ENCODE measurements at regions not wholly inside any gene's neighbourhood (a gene's known extent, or its start where the extent isn't known, plus 50 kb on each side); places are given as distances from the start of the nearest gene placed in this dataset.

DNA sequence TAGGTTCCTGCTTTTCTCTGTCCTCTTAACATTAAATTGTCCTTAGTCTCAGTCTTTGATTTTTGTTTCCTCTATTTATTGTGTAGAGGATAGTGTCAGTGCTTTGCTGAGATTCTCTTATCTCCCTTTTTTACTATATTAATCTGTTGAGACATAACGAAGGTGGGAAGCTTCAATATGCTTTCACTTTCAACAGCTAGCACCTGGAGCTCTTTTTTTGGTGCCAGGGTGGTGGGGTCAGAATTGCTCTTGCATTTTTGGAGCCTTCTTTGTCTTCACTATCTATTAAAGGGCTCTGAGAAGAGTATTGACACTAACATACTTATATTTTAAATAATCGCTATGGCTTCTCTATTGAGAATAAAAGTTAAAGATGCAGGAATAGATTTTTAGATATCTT, 97.1 kb upstream of the EPHA7 start:
- no peak overlapping the region; the same call in 1 of the 2 replicates for H3K4me3 ChIP-seq (ENCODE audit: low read length)
- H3K79me2 ChIP-seq (ENCODE audit: low read length): no peaks in the 10 kb centered on the region
- H3K9me3 ChIP-seq (replicated peaks; ENCODE audit: insufficient read depth, low read length): no peaks in the 10 kb centered on the region
- no peaks in the 10 kb centered on the region for H3F3A ChIP-seq (ENCODE audit: insufficient read depth, low read length)
- no peak overlapping the region for H3K27ac ChIP-seq (ENCODE audit: low read length)
- TF ChIP-seq EZH2 (optimal IDR thresholded peaks at IDR 0.05; ENCODE audit: low read depth, low read length) (no peak), EZH2phosphoT487 (IDR thresholded peaks at IDR 0.05; ENCODE audit: low read length) (no peak)
- TF ChIP-seq, protein P1, sequence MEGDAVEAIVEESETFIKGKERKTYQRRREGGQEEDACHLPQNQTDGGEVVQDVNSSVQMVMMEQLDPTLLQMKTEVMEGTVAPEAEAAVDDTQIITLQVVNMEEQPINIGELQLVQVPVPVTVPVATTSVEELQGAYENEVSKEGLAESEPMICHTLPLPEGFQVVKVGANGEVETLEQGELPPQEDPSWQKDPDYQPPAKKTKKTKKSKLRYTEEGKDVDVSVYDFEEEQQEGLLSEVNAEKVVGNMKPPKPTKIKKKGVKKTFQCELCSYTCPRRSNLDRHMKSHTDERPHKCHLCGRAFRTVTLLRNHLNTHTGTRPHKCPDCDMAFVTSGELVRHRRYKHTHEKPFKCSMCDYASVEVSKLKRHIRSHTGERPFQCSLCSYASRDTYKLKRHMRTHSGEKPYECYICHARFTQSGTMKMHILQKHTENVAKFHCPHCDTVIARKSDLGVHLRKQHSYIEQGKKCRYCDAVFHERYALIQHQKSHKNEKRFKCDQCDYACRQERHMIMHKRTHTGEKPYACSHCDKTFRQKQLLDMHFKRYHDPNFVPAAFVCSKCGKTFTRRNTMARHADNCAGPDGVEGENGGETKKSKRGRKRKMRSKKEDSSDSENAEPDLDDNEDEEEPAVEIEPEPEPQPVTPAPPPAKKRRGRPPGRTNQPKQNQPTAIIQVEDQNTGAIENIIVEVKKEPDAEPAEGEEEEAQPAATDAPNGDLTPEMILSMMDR (IDR thresholded peaks at IDR 0.05; ENCODE audit: low read length): no peak
- H3K9me2 ChIP-seq (replicated peaks; ENCODE audit: insufficient read depth, low read length): no peaks in the 10 kb centered on the region
- peak; percentile 52 for DNase-seq
- H3K4me1 ChIP-seq (ENCODE audit: low read length): peaks cover 10% of the 10 kb centered on the region; the same call in 1 of the 2 replicates
- peak overlapping the region; percentile 44; the same call in 1 of the 2 replicates for H3K4me2 ChIP-seq (ENCODE audit: low read depth, low read length)
- no peaks in the 10 kb centered on the region for H3K36me3 ChIP-seq (replicated peaks; ENCODE audit: insufficient read depth, low read length)
- no peak overlapping the region for H3K9ac ChIP-seq (ENCODE audit: low read length)
- H2AFZ ChIP-seq (ENCODE audit: low read length): no peak overlapping the region
- H3K27me3 ChIP-seq (replicated peaks; ENCODE audit: insufficient read depth, low read length): no peaks in the 10 kb centered on the region
- no peaks in the 10 kb centered on the region for H4K20me1 ChIP-seq (ENCODE audit: insufficient read depth, low read length)

- H3K27me3 ChIP-seq (replicated peaks; ENCODE audit: insufficient read depth, low read length): no peaks in the 10 kb centered on the region
- no peaks in the 10 kb centered on the region for H3F3A ChIP-seq (ENCODE audit: insufficient read depth, low read length)
- TF ChIP-seq, protein P1 (IDR thresholded peaks at IDR 0.05; ENCODE audit: low read length): no peak
- no peak for TF ChIP-seq EZH2phosphoT487 (IDR thresholded peaks at IDR 0.05; ENCODE audit: low read length)
- no peak for TF ChIP-seq EZH2 (optimal IDR thresholded peaks at IDR 0.05; ENCODE audit: low read depth, low read length)
- no peak overlapping the region for H3K9ac ChIP-seq (ENCODE audit: low read length)
- no peak overlapping the region for H3K4me3 ChIP-seq (ENCODE audit: low read length)
- no peak overlapping the region for H3K27ac ChIP-seq (ENCODE audit: low read length)
- H4K20me1 ChIP-seq (ENCODE audit: insufficient read depth, low read length): no peaks in the 10 kb centered on the region
- H3K36me3 ChIP-seq (replicated peaks; ENCODE audit: insufficient read depth, low read length): no peaks in the 10 kb centered on the region
- H3K9me3 ChIP-seq (replicated peaks; ENCODE audit: insufficient read depth, low read length): no peaks in the 10 kb centered on the region
- peaks cover 10% of the 10 kb centered on the region; the same call in 1 of the 2 replicates for H3K4me1 ChIP-seq (ENCODE audit: low read length)
- no peak overlapping the region for H2AFZ ChIP-seq (ENCODE audit: low read length)
- peak overlapping the region; percentile 44; the same call in 1 of the 2 replicates for H3K4me2 ChIP-seq (ENCODE audit: low read depth, low read length)
- no peaks in the 10 kb centered on the region for H3K9me2 ChIP-seq (replicated peaks; ENCODE audit: insufficient read depth, low read length)
- DNase-seq: no peak
- no peaks in the 10 kb centered on the region for H3K79me2 ChIP-seq (ENCODE audit: low read length)
Measured at GRCh38 chr6:93515736-93516135, 96.4 kb upstream of the EPHA7 start.

- Histone ChIP-seq H2AFZ (ENCODE audit: low read length) (no peak overlapping the region), H3K4me1 (ENCODE audit: low read length) (peaks cover 32% of the 10 kb centered on the region), H3F3A (ENCODE audit: insufficient read depth, low read length) (peaks cover 9% of the 10 kb centered on the region; the same call in 1 of the 2 replicates), H3K4me2 (ENCODE audit: low read depth, low read length) (no peak overlapping the region), H3K79me2 (ENCODE audit: low read length) (no peaks in the 10 kb centered on the region), H4K20me1 (ENCODE audit: insufficient read depth, low read length) (no peaks in the 10 kb centered on the region), H3K36me3 (replicated peaks; ENCODE audit: insufficient read depth, low read length) (no peaks in the 10 kb centered on the region), H3K27me3 (replicated peaks; ENCODE audit: insufficient read depth, low read length) (no peaks in the 10 kb centered on the region), H3K9me3 (replicated peaks; ENCODE audit: insufficient read depth, low read length) (no peaks in the 10 kb centered on the region), H3K9me2 (replicated peaks; ENCODE audit: insufficient read depth, low read length) (no peaks in the 10 kb centered on the region), H3K9ac (ENCODE audit: low read length) (no peak overlapping the region), H3K27ac (ENCODE audit: low read length) (no peak overlapping the region), H3K4me3 (ENCODE audit: low read length) (no peak overlapping the region)
- TF ChIP-seq EZH2phosphoT487 (IDR thresholded peaks at IDR 0.05; ENCODE audit: low read length) (no peak), EZH2 (optimal IDR thresholded peaks at IDR 0.05; ENCODE audit: low read depth, low read length) (no peak)
- TF ChIP-seq, protein P1 (IDR thresholded peaks at IDR 0.05; ENCODE audit: low read length): no peak
- DNase-seq: no peak
Measured at GRCh38 chr6:93498713-93499112, 79.4 kb upstream of the EPHA7 start.

Data from MM.1S (cell line).